ENCODE measurements at regions not wholly inside any gene's neighbourhood (a gene's known extent, or its start where the extent isn't known, plus 50 kb on each side); places are given as distances from the start of the nearest gene placed in this dataset.
"Not testable (repeated sequence)": the region's sequence is repeated elsewhere in the genome, so short reads cannot be mapped to it uniquely, and the experiment has no call there.

DNA sequence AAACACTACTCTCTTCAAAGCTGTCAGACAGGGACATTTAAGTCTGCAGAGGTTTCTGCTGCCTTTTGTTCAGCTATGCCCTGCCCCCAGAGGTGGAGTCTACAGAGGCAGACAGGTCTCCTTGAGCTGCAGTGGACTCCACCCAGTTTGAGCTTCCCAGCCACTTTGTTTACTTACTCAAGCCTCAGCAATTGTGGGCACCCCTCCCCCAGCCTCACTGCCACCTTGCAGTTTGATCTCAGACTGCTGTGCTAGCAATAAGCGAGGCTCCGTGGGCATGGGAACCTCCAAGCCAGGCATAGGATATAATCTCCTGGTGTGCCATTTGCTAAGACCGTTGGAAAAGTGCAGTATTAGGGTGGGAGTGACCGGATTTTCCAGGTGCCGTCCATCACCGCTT lies 435.2 kb downstream of the TMEM121 start:
- TF ChIP-seq, protein P1, sequence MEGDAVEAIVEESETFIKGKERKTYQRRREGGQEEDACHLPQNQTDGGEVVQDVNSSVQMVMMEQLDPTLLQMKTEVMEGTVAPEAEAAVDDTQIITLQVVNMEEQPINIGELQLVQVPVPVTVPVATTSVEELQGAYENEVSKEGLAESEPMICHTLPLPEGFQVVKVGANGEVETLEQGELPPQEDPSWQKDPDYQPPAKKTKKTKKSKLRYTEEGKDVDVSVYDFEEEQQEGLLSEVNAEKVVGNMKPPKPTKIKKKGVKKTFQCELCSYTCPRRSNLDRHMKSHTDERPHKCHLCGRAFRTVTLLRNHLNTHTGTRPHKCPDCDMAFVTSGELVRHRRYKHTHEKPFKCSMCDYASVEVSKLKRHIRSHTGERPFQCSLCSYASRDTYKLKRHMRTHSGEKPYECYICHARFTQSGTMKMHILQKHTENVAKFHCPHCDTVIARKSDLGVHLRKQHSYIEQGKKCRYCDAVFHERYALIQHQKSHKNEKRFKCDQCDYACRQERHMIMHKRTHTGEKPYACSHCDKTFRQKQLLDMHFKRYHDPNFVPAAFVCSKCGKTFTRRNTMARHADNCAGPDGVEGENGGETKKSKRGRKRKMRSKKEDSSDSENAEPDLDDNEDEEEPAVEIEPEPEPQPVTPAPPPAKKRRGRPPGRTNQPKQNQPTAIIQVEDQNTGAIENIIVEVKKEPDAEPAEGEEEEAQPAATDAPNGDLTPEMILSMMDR (IDR thresholded peaks at IDR 0.05) = not testable (repeated sequence)
- not testable (repeated sequence) for TF ChIP-seq POLR2A (IDR thresholded peaks at IDR 0.05)
